Thymus (tissue), 11 donors: ENCODE measurements at regions not wholly inside any gene's neighbourhood (a gene's known extent, or its start where the extent isn't known, plus 50 kb on each side); places are given as distances from the start of the nearest gene placed in this dataset.

Experiments used
- DNase-seq, 9 donors: peaks; one replicate each; pipeline ENCODE4 v3.0.0-alpha.2; 2013; ENCODE audit warnings: low spot score in 9 of 9, low read depth in 6 of 9, missing footprints in 1 of 9
- H3K27ac ChIP-seq, 2 donors: one replicate each; pipeline ENCODE4 v1.5.1; 2013; ENCODE audit warnings: control low read depth in 1 of 2, low read depth in 1 of 2, low read length in 1 of 2, mild to moderate bottlenecking in 1 of 2, moderate library complexity in 1 of 2
- H3K27me3 ChIP-seq, 2 donors: one replicate each; pipeline ENCODE4 v1.5.1; 2013; ENCODE audit warnings: low read length in 1 of 2; ENCODE audit not compliant: control insufficient read depth in 2 of 2, insufficient read depth in 1 of 2
- H3K36me3 ChIP-seq, 2 donors: one replicate each; pipeline ENCODE4 v1.5.1; 2013; ENCODE audit warnings: low read length in 1 of 2, mild to moderate bottlenecking in 1 of 2, moderate library complexity in 1 of 2; ENCODE audit not compliant: control insufficient read depth in 2 of 2, insufficient read depth in 2 of 2
- H3K4me1 ChIP-seq, 2 donors: one replicate each; pipeline ENCODE4 v1.5.1; 2013; ENCODE audit warnings: low read length in 2 of 2; ENCODE audit not compliant: control insufficient read depth in 2 of 2, insufficient read depth in 2 of 2
- H3K4me3 ChIP-seq, 2 donors: one replicate each; pipeline ENCODE4 v1.5.1; 2013; ENCODE audit warnings: low read length in 2 of 2, control low read depth in 1 of 2, mild to moderate bottlenecking in 1 of 2
- H3K9me3 ChIP-seq, 2 donors: one replicate each; pipeline ENCODE4 v1.5.1; 2013; ENCODE audit warnings: low read length in 1 of 2, mild to moderate bottlenecking in 1 of 2; ENCODE audit not compliant: control insufficient read depth in 2 of 2, insufficient read depth in 1 of 2
- WGBS: extraction: QIAGEN DNeasy Blood & Tissue Kit; methylation state at CpG from one replicate; pipeline ENCODE4 v1.1.7; 2013; 5-methylcytosine and 5-hydroxymethylcytosine counted together
- donor health status: healthy.

GRCh38 chr9:99721898-99722297 is 99.8 kb upstream of the NR4A3 start:
- Histone ChIP-seq H3K4me1 (peaks cover 9 to 13% of the 10 kb centered on the region in 2 donors), H3K27ac (no peak overlapping the region), H3K9me3 (no peaks in the 10 kb centered on the region), H3K4me3 (no peak overlapping the region), H3K36me3 (no peaks in the 10 kb centered on the region), H3K27me3 (no peaks in the 10 kb centered on the region)
- 97% methylated on average over 2 of the region's 2 CpGs for WGBS
- DNase-seq, result no peak

- H3K9me3 ChIP-seq, result no peaks in the 10 kb centered on the region
- peak overlapping the region in 1 of 2 donors; percentile 38 for H3K27ac ChIP-seq
- no peaks in the 10 kb centered on the region for H3K27me3 ChIP-seq
- no peak overlapping the region for H3K4me3 ChIP-seq
- peaks cover 9 to 13% of the 10 kb centered on the region in 2 donors for H3K4me1 ChIP-seq
- no peaks in the 10 kb centered on the region for H3K36me3 ChIP-seq
- 49% methylated on average over 2 of the region's 2 CpGs for WGBS
- DNase-seq, result peak in 5 of 9 donors; percentile 13 to 56 (median 19)
Observed at GRCh38 chr9:99722877-99723276, 98.8 kb upstream of the NR4A3 start.

GRCh38 chr9:99724640-99725039 is 97.0 kb upstream of the NR4A3 start:
- Histone ChIP-seq H3K36me3 (no peaks in the 10 kb centered on the region), H3K9me3 (no peaks in the 10 kb centered on the region), H3K4me3 (no peak overlapping the region), H3K27me3 (no peaks in the 10 kb centered on the region), H3K27ac (no peak overlapping the region), H3K4me1 (peaks cover 9 to 13% of the 10 kb centered on the region in 2 donors)
- no peak for DNase-seq

GRCh38 chr9:99725852-99726251 is 95.8 kb upstream of the NR4A3 start:
- Histone ChIP-seq H3K4me1 (peaks cover 5 to 9% of the 10 kb centered on the region in 2 donors), H3K9me3 (no peaks in the 10 kb centered on the region), H3K4me3 (no peak overlapping the region), H3K27ac (no peak overlapping the region), H3K27me3 (no peaks in the 10 kb centered on the region), H3K36me3 (no peaks in the 10 kb centered on the region)
- peak in 2 of 9 donors; percentile 11 to 21 for DNase-seq

GRCh38 chr9:99726758-99727157 is 94.9 kb upstream of the NR4A3 start:
- Histone ChIP-seq H3K9me3 (no peaks in the 10 kb centered on the region), H3K4me3 (no peak overlapping the region), H3K27me3 (no peaks in the 10 kb centered on the region), H3K27ac (no peak overlapping the region), H3K36me3 (no peaks in the 10 kb centered on the region), H3K4me1 (peaks cover 5 to 9% of the 10 kb centered on the region in 2 donors)
- no peak for DNase-seq

- no peak overlapping the region for H3K27ac ChIP-seq
- no peak for DNase-seq
- WGBS, result 93% methylated on average over 2 of the region's 2 CpGs
- H3K27me3 ChIP-seq, result no peaks in the 10 kb centered on the region
- H3K4me3 ChIP-seq, result no peak overlapping the region
- H3K4me1 ChIP-seq, result no peaks in the 10 kb centered on the region
- no peaks in the 10 kb centered on the region for H3K36me3 ChIP-seq
- H3K9me3 ChIP-seq, result no peaks in the 10 kb centered on the region
Observed at GRCh38 chr9:99730062-99730461, 91.6 kb upstream of the NR4A3 start.

- Histone ChIP-seq H3K4me1 (no peaks in the 10 kb centered on the region), H3K4me3 (no peak overlapping the region), H3K27ac (no peak overlapping the region), H3K27me3 (no peaks in the 10 kb centered on the region), H3K9me3 (no peaks in the 10 kb centered on the region), H3K36me3 (no peaks in the 10 kb centered on the region)
- WGBS, result 93% methylated on average over 2 of the region's 2 CpGs
- no peak for DNase-seq
Observed at GRCh38 chr9:99731950-99732349, 89.7 kb upstream of the NR4A3 start.

- Histone ChIP-seq H3K27ac (no peak overlapping the region), H3K36me3 (no peaks in the 10 kb centered on the region), H3K4me3 (no peak overlapping the region), H3K27me3 (no peaks in the 10 kb centered on the region), H3K4me1 (no peaks in the 10 kb centered on the region), H3K9me3 (no peaks in the 10 kb centered on the region)
- DNase-seq, result no peak
- 21% methylated on average over 5 of the region's 5 CpGs for WGBS
Observed at GRCh38 chr9:99732715-99733114, 89.0 kb upstream of the NR4A3 start.

GRCh38 chr9:99735041-99735440 is 86.6 kb upstream of the NR4A3 start:
- Histone ChIP-seq H3K27ac (no peak overlapping the region), H3K4me1 (no peaks in the 10 kb centered on the region), H3K36me3 (no peaks in the 10 kb centered on the region), H3K27me3 (no peaks in the 10 kb centered on the region), H3K4me3 (no peak overlapping the region), H3K9me3 (no peaks in the 10 kb centered on the region)
- WGBS, result 97% methylated on average over 2 of the region's 2 CpGs
- DNase-seq, result no peak

GRCh38 chr9:99736291-99736690 is 85.4 kb upstream of the NR4A3 start:
- no peak overlapping the region for H3K27ac ChIP-seq
- DNase-seq, result no peak
- no peaks in the 10 kb centered on the region for H3K27me3 ChIP-seq
- WGBS, result 98% methylated on average over 3 of the region's 3 CpGs
- H3K4me1 ChIP-seq, result no peaks in the 10 kb centered on the region
- H3K36me3 ChIP-seq, result no peaks in the 10 kb centered on the region
- no peak overlapping the region for H3K4me3 ChIP-seq
- no peaks in the 10 kb centered on the region for H3K9me3 ChIP-seq
